CD14-positive monocyte (primary cell): ENCODE measurements at regions not wholly inside any gene's neighbourhood (a gene's known extent, or its start where the extent isn't known, plus 50 kb on each side); places are given as distances from the start of the nearest gene placed in this dataset.
"Not testable (repeated sequence)": the region's sequence is repeated elsewhere in the genome, so short reads cannot be mapped to it uniquely, and the experiment has no call there.

ENCODE experiments used
- DNase-seq, 3 donors: peaks; one replicate each; pipeline ENCODE4 v3.0.0-alpha.2; 2011 to 2022
- H2AFZ ChIP-seq: 2 replicates; pipeline ENCODE4 v1.6.0; 2012; ENCODE audit warnings: mild to moderate bottlenecking, low read depth, low read length, inconsistent platforms; ENCODE audit not compliant: insufficient read depth, poor library complexity, severe bottlenecking
- H3K27ac ChIP-seq, 2 donors: 1 replicate in 1 of 2; 2 replicates in 1 of 2; pipeline ENCODE4 v1.5.1; 2012 to 2013; ENCODE audit warnings: low read length in 2 of 2, control low read depth in 1 of 2, inconsistent platforms in 1 of 2, low read depth in 1 of 2, mild to moderate bottlenecking in 1 of 2
- H3K27me3 ChIP-seq, 2 donors: one replicate each; pipeline versions ENCODE4 v1.6.0 to v1.6.1; 2011 to 2013; ENCODE audit warnings: low read length in 2 of 2; ENCODE audit not compliant: control insufficient read depth in 2 of 2, insufficient read depth in 2 of 2
- H3K36me3 ChIP-seq, 2 donors: replicated peaks in 1 of 2; 1 replicate in 1 of 2; 2 replicates in 1 of 2; pipeline versions ENCODE4 v1.5.1 to v1.6.1; 2012 to 2013; ENCODE audit warnings: low read length in 2 of 2, control low read depth in 1 of 2, inconsistent platforms in 1 of 2, mild to moderate bottlenecking in 1 of 2; ENCODE audit not compliant: insufficient read depth in 2 of 2, control insufficient read depth in 1 of 2
- H3K4me1 ChIP-seq, 2 donors: 1 replicate in 1 of 2; 2 replicates in 1 of 2; pipeline versions ENCODE4 v1.5.1 to v1.6.1; 2012 to 2013; ENCODE audit warnings: low read length in 2 of 2, control low read depth in 1 of 2, inconsistent platforms in 1 of 2, mild to moderate bottlenecking in 1 of 2, moderate library complexity in 1 of 2; ENCODE audit not compliant: insufficient read depth in 2 of 2, control insufficient read depth in 1 of 2
- H3K4me2 ChIP-seq: replicated peaks from 2 replicates; pipeline ENCODE3; 2012; ENCODE audit warnings: low read length, moderate library complexity, mild to moderate bottlenecking; ENCODE audit not compliant: poor library complexity, severe bottlenecking; ENCODE audit errors: extremely low read depth
- H3K4me3 ChIP-seq, 3 experiments: fragments of 200-600 bp in 1 of 3; sonication (generic) in 1 of 3; replicated peaks in 1 of 3; 1 replicate in 2 of 3; 2 replicates in 1 of 3; pipeline ENCODE4 v1.5.1; 2011 to 2013; ENCODE audit warnings: low read length in 3 of 3, mild to moderate bottlenecking in 3 of 3, control low read depth in 2 of 3, low read depth in 2 of 3, inconsistent platforms in 1 of 3, moderate library complexity in 1 of 3
- H3K79me2 ChIP-seq: 2 replicates; pipeline ENCODE4 v1.6.0; 2012; ENCODE audit warnings: mild to moderate bottlenecking, control low read depth, inconsistent platforms, low read length, moderate library complexity; ENCODE audit not compliant: insufficient read depth
- H3K9ac ChIP-seq: 2 replicates; pipeline ENCODE4 v1.6.0; 2017; ENCODE audit warnings: low read length, mild to moderate bottlenecking; ENCODE audit not compliant: insufficient read depth, poor library complexity, severe bottlenecking
- H3K9me3 ChIP-seq, 2 donors: replicated peaks in 1 of 2; 1 replicate in 1 of 2; 2 replicates in 1 of 2; pipeline versions ENCODE4 v1.5.1 to v1.6.1; 2012 to 2013; ENCODE audit warnings: low read length in 2 of 2, control low read depth in 1 of 2; ENCODE audit not compliant: control insufficient read depth in 1 of 2, insufficient read depth in 1 of 2
- H4K20me1 ChIP-seq: 2 replicates; pipeline ENCODE4 v1.6.0; 2012; ENCODE audit warnings: mild to moderate bottlenecking, low read length, control low read depth, moderate library complexity; ENCODE audit not compliant: insufficient read depth
- H3K27ac Mint-ChIP-seq, 7 donors: one replicate each; pipeline ENCODE4 v1.8.0; 2020; ENCODE audit warnings: mild to moderate bottlenecking in 7 of 7, mixed read lengths in 7 of 7, moderate library complexity in 6 of 7, inconsistent platforms in 2 of 7
- H3K27me3 Mint-ChIP-seq, 3 donors: one replicate each; pipeline ENCODE4 v1.8.0; 2021 to 2022; ENCODE audit warnings: low read depth in 3 of 3, mild to moderate bottlenecking in 3 of 3, mixed read lengths in 3 of 3, moderate library complexity in 3 of 3, inconsistent platforms in 1 of 3
- H3K36me3 Mint-ChIP-seq, 2 donors: one replicate each; pipeline ENCODE4 v1.8.0; 2020; ENCODE audit warnings: mixed read lengths in 2 of 2, inconsistent platforms in 1 of 2, mild to moderate bottlenecking in 1 of 2
- H3K4me1 Mint-ChIP-seq: one replicate; pipeline ENCODE4 v1.8.0; 2020; ENCODE audit warnings: mild to moderate bottlenecking, mixed read lengths
- H3K4me3 Mint-ChIP-seq, 2 donors: one replicate each; pipeline ENCODE4 v1.8.0; 2020; ENCODE audit warnings: mild to moderate bottlenecking in 2 of 2, mixed read lengths in 2 of 2, moderate library complexity in 1 of 2
- H3K9me3 Mint-ChIP-seq, 7 donors: one replicate each; pipeline ENCODE4 v1.8.0; 2020 to 2022; ENCODE audit warnings: mixed read lengths in 7 of 7, mild to moderate bottlenecking in 6 of 7, moderate library complexity in 6 of 7, inconsistent platforms in 2 of 7
- CTCF ChIP-seq: fragments of 200-600 bp; IDR thresholded peaks from one replicate; pipeline ENCODE4 v1.8.0; 2022; ENCODE audit warnings: antibody characterized with exemption, mild to moderate bottlenecking
- WGBS: methylation state at CpG from one replicate; pipeline ENCODE4 v1.1.5; 2013; ENCODE audit warnings: missing lambda C conversion rate; ENCODE audit not compliant: insufficient coverage; 5-methylcytosine and 5-hydroxymethylcytosine counted together
- intact Hi-C, 2 donors: fragments of 100-400 bp; cut with micrococcal nuclease; formaldehyde crosslinking; loops; one replicate each; pipeline versions ENCODE4 v1.15.0 to v1.15.1; 2023

- H3K4me3 ChIP-seq, H3K27ac Mint-ChIP-seq, H4K20me1 ChIP-seq, H3K9ac ChIP-seq, H3K79me2 ChIP-seq, H3K36me3 ChIP-seq, intact Hi-C loops, H3K36me3 Mint-ChIP-seq, H2AFZ ChIP-seq, H3K27ac ChIP-seq: not testable (repeated sequence)
- peaks cover 44% of the 10 kb centered on the region for H3K4me1 Mint-ChIP-seq
- H3K27me3 Mint-ChIP-seq, result peaks cover 86 to 99% (median 95%) of the 10 kb centered on the region in 3 donors
- H3K9me3 Mint-ChIP-seq, result peaks cover 0 to 30% (median 9%) of the 10 kb centered on the region in 7 donors
- Histone ChIP-seq H3K27me3 (peaks cover 7 to 91% of the 10 kb centered on the region in 2 donors), H3K9me3 (peaks cover 0 to 13% of the 10 kb centered on the region in 2 donors), H3K4me1 (peaks cover 8 to 13% of the 10 kb centered on the region in 2 donors), H3K4me2 (peak overlapping the region; percentile 11)
- DNase-seq, result peak; percentile 29 to 62 (median 62)
- WGBS, result 3% methylated on average over 49 of the region's 53 CpGs
- peak overlapping the region; percentile 50 to 82 for H3K4me3 Mint-ChIP-seq
These were observed 166.4 kb upstream of the ZNF337 start for GRCh38 chr20:25862967-25863530.

- intact Hi-C loops, result no loop called here
- peaks cover 74 to 94% (median 84%) of the 10 kb centered on the region in 3 donors for H3K27me3 Mint-ChIP-seq
- H3K27me3 ChIP-seq, result peaks cover 7 to 77% of the 10 kb centered on the region in 2 donors
- H3K79me2 ChIP-seq, result no peaks in the 10 kb centered on the region
- H3K4me1 ChIP-seq, result peaks cover 8 to 13% of the 10 kb centered on the region in 2 donors
- 43% methylated on average over 11 of the region's 23 CpGs for WGBS
- peaks cover 39% of the 10 kb centered on the region for H3K4me1 Mint-ChIP-seq
- H3K36me3 Mint-ChIP-seq, result peaks cover 0 to 4% of the 10 kb centered on the region in 2 donors
- no peak for TF ChIP-seq CTCF
- H3K27ac ChIP-seq, result no peak overlapping the region
- H3K9ac ChIP-seq, result no peak overlapping the region
- H3K9me3 ChIP-seq, result peaks cover 0 to 13% of the 10 kb centered on the region in 2 donors
- H3K4me3 Mint-ChIP-seq, result peak overlapping the region; percentile 18 to 82
- peaks cover 2 to 23% (median 9%) of the 10 kb centered on the region in 7 donors for H3K9me3 Mint-ChIP-seq
- no peak overlapping the region for H3K4me3 ChIP-seq
- no peak overlapping the region for H3K27ac Mint-ChIP-seq
- no peaks in the 10 kb centered on the region for H3K36me3 ChIP-seq
- H3K4me2 ChIP-seq, result no peak overlapping the region
- H4K20me1 ChIP-seq, result no peaks in the 10 kb centered on the region
- no peak overlapping the region for H2AFZ ChIP-seq
- DNase-seq, result no peak
These were observed 164.0 kb upstream of the ZNF337 start for GRCh38 chr20:25860531-25861150.
